K562 (cell line): ENCODE measurements at regions not wholly inside any gene's neighbourhood (a gene's known extent, or its start where the extent isn't known, plus 50 kb on each side); places are given as distances from the start of the nearest gene placed in this dataset.

Source experiments
- CUX1 ChIP-seq: fragments of 200-800 bp; sonication (Bioruptor generic); IDR thresholded peaks from 2 replicates; pipeline ENCODE4 v1.6.1; 2016; ENCODE audit warnings: missing genetic modification characterization, missing compliant biosample characterization
- HNRNPH1 ChIP-seq: fragments of 200-400 bp; formaldehyde crosslinking; optimal IDR thresholded peaks from 2 replicates; pipeline ENCODE3; 2017; ENCODE audit warnings: low read depth, mild to moderate bottlenecking, low read length, moderate library complexity
- REST ChIP-seq, 2 experiments: fragments of 450-650 bp; formaldehyde crosslinking in 1 of 2; IDR thresholded peaks; 2 replicates each; pipeline versions ENCODE4 v1.4.0 to v1.6.1; 2014 to 2020; ENCODE audit warnings: mild to moderate bottlenecking in 2 of 2, borderline replicate concordance in 1 of 2, low read depth in 1 of 2
- ZNF318 ChIP-seq, 2 experiments: fragments of 450-650 bp; IDR thresholded peaks; 2 replicates each; pipeline ENCODE4 v1.6.1; 2016; ENCODE audit warnings: mild to moderate bottlenecking in 2 of 2, borderline replicate concordance in 1 of 2, low read depth in 1 of 2, moderate library complexity in 1 of 2

GRCh38 chr7:67990003-67990402 is 993.4 kb downstream of the TYW1 start:
- TF ChIP-seq ZNF318 (IDR thresholded peaks at IDR 0.05; ENCODE audit: borderline replicate concordance in 1 of 2, low read depth in 1 of 2): no peak
- no peak for TF ChIP-seq HNRNPH1
- no peak for TF ChIP-seq REST (IDR thresholded peaks at IDR 0.05; ENCODE audit: borderline replicate concordance)
- TF ChIP-seq REST (CRISPR knock-in tag; IDR thresholded peaks at IDR 0.05; ENCODE audit: low read depth): no peak
- no peak for TF ChIP-seq CUX1 (CRISPR knock-in tag)
